Ovary (tissue), 3 donors: ENCODE measurements at regions not wholly inside any gene's neighbourhood (a gene's known extent, or its start where the extent isn't known, plus 50 kb on each side); places are given as distances from the start of the nearest gene placed in this dataset.
A peak's percentile ranks its signal among the peaks of the same experiment; 100 is the strongest.

Source experiments
- CTCF ChIP-seq, 3 donors: fragments of 450-650 bp in 2 of 3; fragments of 200-600 bp in 1 of 3; IDR thresholded peaks; one replicate each; pipeline versions ENCODE4 v1.5.1 to v1.8.0; 2016 to 2022; ENCODE audit warnings: antibody characterized with exemption in 3 of 3, mild to moderate bottlenecking in 1 of 3
- EP300 ChIP-seq: sonication (generic); formaldehyde crosslinking; IDR thresholded peaks from one replicate; pipeline ENCODE4 v1.6.1; 2017; ENCODE audit warnings: antibody characterized with exemption
- POLR2A ChIP-seq: fragments of 450-650 bp; IDR thresholded peaks from one replicate; pipeline ENCODE4 v1.6.1; 2017; ENCODE audit warnings: antibody characterized with exemption, mild to moderate bottlenecking, moderate library complexity
- donor health status: DM: no; HTN: no; CAD: no.

GRCh38 chr12:124422570-124423523 is 128.0 kb downstream of the RFLNA start:
- TF ChIP-seq CTCF (IDR thresholded peaks at IDR 0.05) (peak in 2 of 3 donors; percentile 6 to 31), POLR2A (no peak), EP300 (peak; percentile 86)
